OCI-LY3 (cell line): ENCODE measurements at regions not wholly inside any gene's neighbourhood (a gene's known extent, or its start where the extent isn't known, plus 50 kb on each side); places are given as distances from the start of the nearest gene placed in this dataset.

Experiments used
- EZH2phosphoT487 ChIP-seq: fragments of 200-600 bp; shearing (Covaris generic); IDR thresholded peaks from 2 replicates; pipeline ENCODE4 v1.6.1; 2018; ENCODE audit warnings: antibody characterized with exemption, mixed run types, low read depth
- TF ChIP-seq, protein P1 (sequence below): fragments of 200-600, 300-600 bp; sonication (generic); IDR thresholded peaks from 2 replicates; pipeline ENCODE4 v1.5.1; 2014; ENCODE audit warnings: antibody characterized with exemption, low read length, low read depth

DNA sequence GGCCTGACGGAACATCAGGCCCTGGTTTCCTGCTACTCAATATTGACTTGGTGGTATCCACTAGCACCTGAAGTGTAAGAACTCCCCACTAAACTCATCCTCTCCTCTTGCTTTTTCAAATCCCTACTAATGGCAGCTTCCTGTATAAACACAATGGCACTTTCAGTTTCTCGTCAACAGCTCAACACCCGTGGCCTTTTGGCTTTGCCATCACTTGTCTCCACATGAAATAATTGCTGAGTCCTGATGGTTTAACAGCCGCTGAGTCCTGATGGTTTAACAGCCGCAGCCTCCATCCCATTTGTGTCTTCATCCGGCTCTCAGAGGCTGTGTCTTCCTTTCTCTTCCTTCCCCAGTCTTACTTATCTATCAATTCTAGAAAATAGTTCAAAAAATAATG lies 261.4 kb upstream of the PITRM1 start:
- TF ChIP-seq, protein P1, sequence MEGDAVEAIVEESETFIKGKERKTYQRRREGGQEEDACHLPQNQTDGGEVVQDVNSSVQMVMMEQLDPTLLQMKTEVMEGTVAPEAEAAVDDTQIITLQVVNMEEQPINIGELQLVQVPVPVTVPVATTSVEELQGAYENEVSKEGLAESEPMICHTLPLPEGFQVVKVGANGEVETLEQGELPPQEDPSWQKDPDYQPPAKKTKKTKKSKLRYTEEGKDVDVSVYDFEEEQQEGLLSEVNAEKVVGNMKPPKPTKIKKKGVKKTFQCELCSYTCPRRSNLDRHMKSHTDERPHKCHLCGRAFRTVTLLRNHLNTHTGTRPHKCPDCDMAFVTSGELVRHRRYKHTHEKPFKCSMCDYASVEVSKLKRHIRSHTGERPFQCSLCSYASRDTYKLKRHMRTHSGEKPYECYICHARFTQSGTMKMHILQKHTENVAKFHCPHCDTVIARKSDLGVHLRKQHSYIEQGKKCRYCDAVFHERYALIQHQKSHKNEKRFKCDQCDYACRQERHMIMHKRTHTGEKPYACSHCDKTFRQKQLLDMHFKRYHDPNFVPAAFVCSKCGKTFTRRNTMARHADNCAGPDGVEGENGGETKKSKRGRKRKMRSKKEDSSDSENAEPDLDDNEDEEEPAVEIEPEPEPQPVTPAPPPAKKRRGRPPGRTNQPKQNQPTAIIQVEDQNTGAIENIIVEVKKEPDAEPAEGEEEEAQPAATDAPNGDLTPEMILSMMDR = no peak
- TF ChIP-seq EZH2phosphoT487 = no peak
